OCI-LY3 (cell line): ENCODE measurements at regions not wholly inside any gene's neighbourhood (a gene's known extent, or its start where the extent isn't known, plus 50 kb on each side); places are given as distances from the start of the nearest gene placed in this dataset.

Experiments used
- H2AFZ ChIP-seq: fragments of 200-600, 300-600 bp; shearing (Covaris generic); 2 replicates; pipeline ENCODE4 v1.6.0; 2014; ENCODE audit warnings: antibody characterized with exemption, low read depth, low read length
- H3K27ac ChIP-seq: fragments of 200-600, 300-600 bp; sonication (generic); 2 replicates; pipeline ENCODE4 v1.5.1; 2014; ENCODE audit warnings: mild to moderate bottlenecking, low read length, moderate library complexity, mixed read lengths
- H3K27me3 ChIP-seq: fragments of 200-600, 300-600 bp; sonication (generic); 2 replicates; pipeline ENCODE4 v1.6.1; 2014; ENCODE audit warnings: low read depth, low read length, mixed read lengths
- H3K36me3 ChIP-seq: fragments of 200-600, 300-600 bp; sonication (generic); replicated peaks from 2 replicates; pipeline ENCODE3; 2014; ENCODE audit warnings: low read depth, low read length, mixed read lengths
- H3K4me1 ChIP-seq: fragments of 300-600, 200-600 bp; sonication (generic); 2 replicates; pipeline ENCODE4 v1.6.1; 2014; ENCODE audit warnings: low read length, mixed read lengths
- H3K4me2 ChIP-seq: fragments of 200-600, 300-600 bp; sonication (generic); 2 replicates; pipeline ENCODE4 v1.6.1; 2014; ENCODE audit warnings: low read length, mixed read lengths
- H3K4me3 ChIP-seq: fragments of 300-600, 200-600 bp; sonication (generic); 2 replicates; pipeline ENCODE4 v1.5.1; 2014; ENCODE audit warnings: antibody characterized with exemption, mild to moderate bottlenecking, low read length, moderate library complexity
- H3K79me2 ChIP-seq: fragments of 300-600, 200-600 bp; shearing (Covaris generic); 2 replicates; pipeline ENCODE4 v1.6.1; 2014; ENCODE audit warnings: mild to moderate bottlenecking, low read length, mixed read lengths
- H3K9ac ChIP-seq: fragments of 300-600, 200-600 bp; shearing (Covaris generic); 2 replicates; pipeline ENCODE4 v1.6.0; 2014; ENCODE audit warnings: mild to moderate bottlenecking, low read length, moderate library complexity
- H3K9me3 ChIP-seq: fragments of 200-600, 300-600 bp; shearing (Covaris generic); 2 replicates; pipeline ENCODE4 v1.6.1; 2014; ENCODE audit warnings: low read length, mixed read lengths; ENCODE audit not compliant: insufficient read depth
- H4K20me1 ChIP-seq: fragments of 200-600, 300-600 bp; sonication (generic); 2 replicates; pipeline ENCODE4 v1.6.1; 2016; ENCODE audit warnings: low read length, mixed read lengths; ENCODE audit not compliant: insufficient read depth
- CTCF ChIP-seq: fragments of 200-600, 300-600 bp; sonication (generic); IDR thresholded peaks from 2 replicates; pipeline ENCODE4 v1.5.1; 2014; ENCODE audit warnings: antibody characterized with exemption, low read length, low read depth
- EZH2phosphoT487 ChIP-seq: fragments of 200-600 bp; shearing (Covaris generic); IDR thresholded peaks from 2 replicates; pipeline ENCODE4 v1.6.1; 2018; ENCODE audit warnings: antibody characterized with exemption, mixed run types, low read depth

- no peak overlapping the region for H3K4me3 ChIP-seq
- no peak overlapping the region for H3K27ac ChIP-seq
- no peaks in the 10 kb centered on the region for H3K36me3 ChIP-seq
- no peak overlapping the region for H3K9ac ChIP-seq
- H2AFZ ChIP-seq, result no peak overlapping the region
- no peaks in the 10 kb centered on the region for H4K20me1 ChIP-seq
- H3K4me1 ChIP-seq, result no peaks in the 10 kb centered on the region
- no peak overlapping the region for H3K4me2 ChIP-seq
- no peaks in the 10 kb centered on the region for H3K79me2 ChIP-seq
- peaks cover 8% of the 10 kb centered on the region; the same call in 1 of the 2 replicates for H3K27me3 ChIP-seq
- TF ChIP-seq CTCF, result no peak
- no peak for TF ChIP-seq EZH2phosphoT487
- no peaks in the 10 kb centered on the region for H3K9me3 ChIP-seq
These were observed 178.8 kb downstream of the ETS2 start for GRCh38 chr21:38984568-38984967.

- peaks cover 7% of the 10 kb centered on the region; the same call in 1 of the 2 replicates for H3K27me3 ChIP-seq
- H3K27ac ChIP-seq, result no peak overlapping the region
- H4K20me1 ChIP-seq, result no peaks in the 10 kb centered on the region
- no peaks in the 10 kb centered on the region for H3K9me3 ChIP-seq
- no peaks in the 10 kb centered on the region for H3K79me2 ChIP-seq
- H3K4me3 ChIP-seq, result no peak overlapping the region
- no peak overlapping the region for H3K9ac ChIP-seq
- no peaks in the 10 kb centered on the region for H3K36me3 ChIP-seq
- H2AFZ ChIP-seq, result no peak overlapping the region
- no peaks in the 10 kb centered on the region for H3K4me1 ChIP-seq
- no peak for TF ChIP-seq EZH2phosphoT487
- TF ChIP-seq CTCF, result no peak
- H3K4me2 ChIP-seq, result no peak overlapping the region
These were observed 177.8 kb downstream of the ETS2 start for GRCh38 chr21:38983560-38983959.

GRCh38 chr21:38982804-38983203 lies 177.1 kb downstream of the ETS2 start:
- H2AFZ ChIP-seq, result no peak overlapping the region
- H4K20me1 ChIP-seq, result no peaks in the 10 kb centered on the region
- no peak overlapping the region for H3K4me3 ChIP-seq
- no peak overlapping the region for H3K4me2 ChIP-seq
- H3K27me3 ChIP-seq, result peaks cover 7% of the 10 kb centered on the region; the same call in 1 of the 2 replicates
- no peak overlapping the region for H3K27ac ChIP-seq
- H3K4me1 ChIP-seq, result no peaks in the 10 kb centered on the region
- H3K9me3 ChIP-seq, result no peaks in the 10 kb centered on the region
- no peak overlapping the region for H3K9ac ChIP-seq
- no peak for TF ChIP-seq CTCF
- no peak for TF ChIP-seq EZH2phosphoT487
- no peaks in the 10 kb centered on the region for H3K36me3 ChIP-seq
- no peaks in the 10 kb centered on the region for H3K79me2 ChIP-seq

- no peak overlapping the region for H2AFZ ChIP-seq
- no peak overlapping the region for H3K9ac ChIP-seq
- H3K4me2 ChIP-seq, result no peak overlapping the region
- no peak overlapping the region for H3K4me3 ChIP-seq
- H3K79me2 ChIP-seq, result no peaks in the 10 kb centered on the region
- no peak for TF ChIP-seq EZH2phosphoT487
- TF ChIP-seq CTCF, result no peak
- no peaks in the 10 kb centered on the region for H3K36me3 ChIP-seq
- no peaks in the 10 kb centered on the region for H4K20me1 ChIP-seq
- H3K27me3 ChIP-seq, result peaks cover 7% of the 10 kb centered on the region; the same call in 1 of the 2 replicates
- H3K9me3 ChIP-seq, result no peaks in the 10 kb centered on the region
- no peak overlapping the region for H3K27ac ChIP-seq
- no peaks in the 10 kb centered on the region for H3K4me1 ChIP-seq
These were observed 176.4 kb downstream of the ETS2 start for GRCh38 chr21:38982096-38982495.
